ENCODE measurements at regions not wholly inside any gene's neighbourhood (a gene's known extent, or its start where the extent isn't known, plus 50 kb on each side); places are given as distances from the start of the nearest gene placed in this dataset.

- Histone ChIP-seq H2BK5ac (ENCODE audit: low read depth, low read length) (no peak overlapping the region), H3K79me1 (ENCODE audit: low read depth, low read length) (no peaks in the 10 kb centered on the region), H3K56ac (replicated peaks; ENCODE audit: insufficient read length, low read depth, low read length) (no peak overlapping the region), H3K36me3 (ENCODE audit: control insufficient read depth in 2 of 4, insufficient read depth in 4 of 4, low read length in 3 of 4) (0 out of 8 replicates have a peak, but pooled peaks cover 0 to 4% (median 0%) of the 10 kb centered on the region in 4 experiments), H3K23me2 (ENCODE audit: low read depth, low read length) (no peaks in the 10 kb centered on the region), H2BK12ac (ENCODE audit: low read depth, low read length) (no peak overlapping the region), H4K91ac (replicated peaks; ENCODE audit: insufficient read length, low read length) (no peak overlapping the region), H2BK20ac (ENCODE audit: low read length) (no peak overlapping the region), H3K23ac (ENCODE audit: insufficient read length) (no peak overlapping the region), H3K4me3 (ENCODE audit: extremely low read depth in 1 of 4, insufficient read depth in 2 of 4, low read depth in 3 of 4, low read length in 4 of 4) (no peak overlapping the region), H4K5ac (ENCODE audit: insufficient read length, low read depth, low read length) (no peak overlapping the region), H2BK15ac (ENCODE audit: low read length) (no peak overlapping the region), H2AK5ac (ENCODE audit: low read depth, low read length) (no peak overlapping the region), H3K27me3 (replicated peaks in 1 of 4; ENCODE audit: control insufficient read depth in 3 of 4, extremely low read depth in 1 of 4, insufficient read depth in 3 of 4, low read length in 3 of 4) (no peaks in the 10 kb centered on the region), H2BK120ac (replicated peaks; ENCODE audit: low read depth, low read length) (no peak overlapping the region), H3K14ac (ENCODE audit: insufficient read length) (no peak overlapping the region), H3K27ac (ENCODE audit: low read depth, low read length) (no peak overlapping the region), H4K20me1 (replicated peaks in 1 of 2; ENCODE audit: control insufficient read depth in 1 of 2, insufficient read depth in 2 of 2, low read length in 2 of 2) (no peaks in the 10 kb centered on the region), H3K79me2 (ENCODE audit: control insufficient read depth in 1 of 2, insufficient read depth in 2 of 2, low read length in 2 of 2) (no peaks in the 10 kb centered on the region), H3K9me3 (ENCODE audit: insufficient read depth in 2 of 2, low read depth in 1 of 2, low read length in 1 of 2) (peaks cover 17 to 20% of the 10 kb centered on the region in 2 experiments), H3K4me1 (replicated peaks in 1 of 4; ENCODE audit: control insufficient read depth in 3 of 4, insufficient read depth in 4 of 4, low read length in 3 of 4) (peaks cover 0 to 2% (median 0%) of the 10 kb centered on the region in 4 experiments; a peak in 1 of 7 replicates), H3K4ac (replicated peaks; ENCODE audit: insufficient read length, low read depth, low read length) (no peak overlapping the region), H3K18ac (ENCODE audit: extremely low read depth, low read length) (no peak overlapping the region), H4K8ac (ENCODE audit: extremely low read depth, insufficient read depth, low read length) (no peak overlapping the region), H3K9ac (replicated peaks in 1 of 4; ENCODE audit: extremely low read depth in 1 of 4, low read depth in 3 of 4, low read length in 3 of 4) (no peak overlapping the region), H2AFZ (ENCODE audit: low read length) (peak overlapping the region; percentile 7; the same call in 1 of the 2 replicates), H3K4me2 (ENCODE audit: insufficient read depth in 1 of 2, low read depth in 2 of 2, low read length in 2 of 2) (no peak overlapping the region)
- no peak for TF ChIP-seq POLR2A (IDR thresholded peaks at IDR 0.05; ENCODE audit: control extremely low read depth in 1 of 2, low read depth in 2 of 2, low read length in 2 of 2)
- no peak for TF ChIP-seq SP4 (IDR thresholded peaks at IDR 0.05; ENCODE audit: low read length)
- TF ChIP-seq BACH1 (IDR thresholded peaks at IDR 0.05; ENCODE audit: low read length) = no peak
- no peak for TF ChIP-seq CBX5 (IDR thresholded peaks at IDR 0.05; ENCODE audit: low read depth, low read length)
- no peak for TF ChIP-seq SIRT6 (IDR thresholded peaks at IDR 0.05; ENCODE audit: low read length)
- TF ChIP-seq KDM4A (IDR thresholded peaks at IDR 0.05; ENCODE audit: low read depth, low read length, severe bottlenecking) = no peak
- TF ChIP-seq KDM1A (IDR thresholded peaks at IDR 0.05; ENCODE audit: borderline replicate concordance, low read length) = no peak
- TF ChIP-seq SAP30 (IDR thresholded peaks at IDR 0.05; ENCODE audit: insufficient read depth, insufficient replicate concordance, low read length) = no peak
- TF ChIP-seq RAD21 (IDR thresholded peaks at IDR 0.05 in 1 of 2, conservative IDR thresholded peaks at IDR 0.05 in 1 of 2; ENCODE audit: low read depth in 2 of 2, low read length in 2 of 2) = no peak
- no peak for TF ChIP-seq SP1 (IDR thresholded peaks at IDR 0.05; ENCODE audit: low read depth, low read length)
- CTCF ChIA-PET (ENCODE audit: partially characterized antibody) = no interaction called here
- 70% methylated on average over 2 of the region's 2 CpGs; no CpG with 5 or more reads in 1 of the 2 experiments for WGBS, 2 experiments (ENCODE audit: extremely low coverage in 1 of 2, insufficient coverage in 1 of 2, insufficient read length in 1 of 2, insufficient replicate concordance in 2 of 2, low coverage in 1 of 2, low lambda C conversion rate in 2 of 2, missing lambda C conversion rate in 1 of 2)
- DNase-seq (ENCODE audit: low read depth in 1 of 2, low spot score in 2 of 2) (no peak), FAIRE-seq (no peak)
- POLR2A ChIA-PET (ENCODE audit: partially characterized antibody) = no interaction called here
Measured at GRCh38 chr12:93256256-93256969, 121.3 kb upstream of the NUDT4 start.

All from H1 (cell line).